ENCODE measurements at regions not wholly inside any gene's neighbourhood (a gene's known extent, or its start where the extent isn't known, plus 50 kb on each side); places are given as distances from the start of the nearest gene placed in this dataset.

DNA sequence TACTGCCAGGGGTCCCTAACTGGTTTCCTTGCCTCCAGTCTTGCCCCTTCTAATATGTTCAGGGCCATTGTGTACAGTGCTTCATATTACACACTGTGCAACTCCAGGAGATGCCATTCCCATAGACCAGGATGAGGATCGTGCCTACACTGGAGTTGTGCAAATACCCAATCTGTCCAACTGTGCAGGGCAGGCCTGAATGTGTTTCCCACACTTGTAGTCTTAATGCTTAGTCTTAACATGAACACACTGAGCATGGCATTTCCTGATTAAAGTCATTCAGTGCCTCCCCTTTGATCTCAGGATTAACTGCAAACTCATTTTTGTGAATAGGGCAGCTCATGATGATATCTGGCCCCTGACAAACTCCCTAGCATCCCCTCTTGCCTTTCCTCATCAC lies 165.5 kb downstream of the TTC8 start:
- no peak for TF ChIP-seq POLR2A (IDR thresholded peaks at IDR 0.05)
- no peak for TF ChIP-seq CTCF (IDR thresholded peaks at IDR 0.05)
